ENCODE measurements at regions not wholly inside any gene's neighbourhood (a gene's known extent, or its start where the extent isn't known, plus 50 kb on each side); places are given as distances from the start of the nearest gene placed in this dataset.
"Not testable (repeated sequence)": the region's sequence is repeated elsewhere in the genome, so short reads cannot be mapped to it uniquely, and the experiment has no call there.

GRCh38 chr1:20432341-20432740 is 53.7 kb downstream of the CAMK2N1 start:
- intact Hi-C loops (cut with DNase I) = no loop called here
- DNase-seq (ENCODE audit: low spot score) = no peak
- no peak for ATAC-seq

GRCh38 chr1:20431176-20431460 is 54.9 kb downstream of the CAMK2N1 start:
- intact Hi-C loops (cut with DNase I) = no loop called here
- DNase-seq (ENCODE audit: low spot score) (no peak), ATAC-seq (no peak)

- DNase-seq (ENCODE audit: low spot score) = no peak
- intact Hi-C loops (cut with DNase I) = no loop called here
- no peak for ATAC-seq
Observed at GRCh38 chr1:20430355-20431175, 55.4 kb downstream of the CAMK2N1 start.

- ATAC-seq (no peak), DNase-seq (ENCODE audit: low spot score) (no peak)
- intact Hi-C loops (cut with DNase I) = no loop called here
Observed at GRCh38 chr1:20429296-20429695, 56.7 kb downstream of the CAMK2N1 start.

GRCh38 chr1:20428841-20429240 is 57.2 kb downstream of the CAMK2N1 start:
- no peak for ATAC-seq
- DNase-seq (ENCODE audit: low spot score) = no peak
- intact Hi-C loops (cut with DNase I) = no loop called here

- ATAC-seq (no peak), DNase-seq (ENCODE audit: low spot score) (no peak)
- intact Hi-C loops (cut with DNase I) = no loop called here
Observed at GRCh38 chr1:20426923-20427322, 59.1 kb downstream of the CAMK2N1 start.

- intact Hi-C loops (cut with DNase I) = no loop called here
- ATAC-seq (no peak), DNase-seq (ENCODE audit: low spot score) (no peak)
Observed at GRCh38 chr1:20426371-20426770, 59.6 kb downstream of the CAMK2N1 start.

GRCh38 chr1:20425622-20426021 is 60.4 kb downstream of the CAMK2N1 start:
- intact Hi-C loops (cut with DNase I) = no loop called here
- DNase-seq (ENCODE audit: low spot score) (no peak), ATAC-seq (no peak)

GRCh38 chr1:20423169-20423795 is 62.7 kb downstream of the CAMK2N1 start:
- intact Hi-C loops (cut with DNase I) = no loop called here
- ATAC-seq (no peak), DNase-seq (ENCODE audit: low spot score) (no peak)

- no peak for ATAC-seq
- DNase-seq (ENCODE audit: low spot score) = no peak
- intact Hi-C loops (cut with DNase I) = no loop called here
Observed at GRCh38 chr1:20421441-20421840, 64.6 kb downstream of the CAMK2N1 start.

- intact Hi-C loops (cut with DNase I) = no loop called here
- DNase-seq (ENCODE audit: low spot score) (no peak), ATAC-seq (no peak)
Observed at GRCh38 chr1:20417581-20417980, 68.4 kb downstream of the CAMK2N1 start.

- intact Hi-C loops (cut with DNase I) = no loop called here
- DNase-seq (ENCODE audit: low spot score) (no peak), ATAC-seq (no peak)
Observed at GRCh38 chr1:20416706-20417105, 69.3 kb downstream of the CAMK2N1 start.

- ATAC-seq (no peak), DNase-seq (ENCODE audit: low spot score) (no peak)
Observed at GRCh38 chr1:20413776-20414140, 72.3 kb downstream of the CAMK2N1 start.

GRCh38 chr1:20413136-20413775 is 72.8 kb downstream of the CAMK2N1 start:
- intact Hi-C loops (cut with DNase I) = no loop called here
- ATAC-seq (no peak), DNase-seq (ENCODE audit: low spot score) (no peak)

More at GRCh38 chr1:20413776-20414140, 72.3 kb downstream of the CAMK2N1 start:
- intact Hi-C loops (cut with DNase I) = no loop called here

- ATAC-seq = no peak
- intact Hi-C loops (cut with DNase I) = no loop called here
- DNase-seq (ENCODE audit: low spot score) = no peak
Observed at GRCh38 chr1:20411196-20411980, 74.6 kb downstream of the CAMK2N1 start.

GRCh38 chr1:20410503-20410902 is 75.5 kb downstream of the CAMK2N1 start:
- ATAC-seq = no peak
- no peak for DNase-seq (ENCODE audit: low spot score)
- intact Hi-C loops (cut with DNase I) = no loop called here

GRCh38 chr1:20409971-20410370 is 76.0 kb downstream of the CAMK2N1 start:
- intact Hi-C loops (cut with DNase I) = no loop called here
- ATAC-seq (no peak), DNase-seq (ENCODE audit: low spot score) (no peak)

- no peak for DNase-seq (ENCODE audit: low spot score)
- no peak for ATAC-seq
- intact Hi-C loops (cut with DNase I) = no loop called here
Observed at GRCh38 chr1:20409012-20409411, 77.0 kb downstream of the CAMK2N1 start.

- ATAC-seq; DNase-seq (ENCODE audit: low spot score); intact Hi-C loops (cut with DNase I): not testable (repeated sequence)
Observed at GRCh38 chr1:20408133-20408650, 77.8 kb downstream of the CAMK2N1 start.
